ENCODE measurements at regions not wholly inside any gene's neighbourhood (a gene's known extent, or its start where the extent isn't known, plus 50 kb on each side); places are given as distances from the start of the nearest gene placed in this dataset.

- Mint-ChIP-seq H3K4me1 (peaks cover 26% of the 10 kb centered on the region), H3K4me3 (peak overlapping the region; percentile 78), H3K9me3 (no peaks in the 10 kb centered on the region; the same call in 1 of the 3 replicates), H3K36me3 (ENCODE audit: low read depth) (no peaks in the 10 kb centered on the region), H3K27me3 (ENCODE audit: insufficient read depth, low read depth, poor library complexity) (peaks cover 71% of the 10 kb centered on the region), H3K27ac (no peak overlapping the region)
- Histone ChIP-seq H4K20me1 (replicated peaks; ENCODE audit: insufficient read depth) (peaks cover 4% of the 10 kb centered on the region; the same call in 1 of the 2 replicates), H3K4me3 (peak overlapping the region; percentile 80), H3K27me3 (ENCODE audit: insufficient read depth) (peaks cover 77% of the 10 kb centered on the region), H3K4me2 (peak overlapping the region; percentile 99), H3K36me3 (ENCODE audit: insufficient read depth) (no peaks in the 10 kb centered on the region), H3K27ac (ENCODE audit: low read depth) (no peak overlapping the region), H3F3A (replicated peaks; ENCODE audit: low read depth) (peaks cover 11% of the 10 kb centered on the region; the same call in 1 of the 2 replicates), H3K4me1 (ENCODE audit: insufficient read depth) (peaks cover 19% of the 10 kb centered on the region), H3K9me2 (ENCODE audit: insufficient read depth) (no peaks in the 10 kb centered on the region), H2AFZ (0 out of 2 replicates have a peak overlapping the region, but pooled peaks have one; percentile 38), H3K79me2 (replicated peaks; ENCODE audit: insufficient read depth) (no peaks in the 10 kb centered on the region)
- peak; percentile 12 for ATAC-seq
- TF ChIP-seq CREB1 (CRISPR knock-in tag; IDR thresholded peaks at IDR 0.05; ENCODE audit: low read depth), result no peak
- no peak for TF ChIP-seq REST (IDR thresholded peaks at IDR 0.05; ENCODE audit: unreplicated experiment)
- no peak for TF ChIP-seq ZNF114 (CRISPR knock-in tag; IDR thresholded peaks at IDR 0.05)
- no peak for TF ChIP-seq EZH2 (IDR thresholded peaks at IDR 0.05; ENCODE audit: low read depth, unreplicated experiment)
- TF ChIP-seq EZH2phosphoT487 (IDR thresholded peaks at IDR 0.05; ENCODE audit: unreplicated experiment), result no peak
- no peak for TF ChIP-seq NANOG (IDR thresholded peaks at IDR 0.05; ENCODE audit: borderline replicate concordance)
- no peak for TF ChIP-seq POLR2AphosphoS5 (IDR thresholded peaks at IDR 0.05; ENCODE audit: low read depth)
- no peak for TF ChIP-seq ZNF331 (CRISPR knock-in tag; IDR thresholded peaks at IDR 0.05; ENCODE audit: low read depth)
- TF ChIP-seq CTCF (conservative IDR thresholded peaks at IDR 0.05; ENCODE audit: low read depth in 2 of 2), result no peak
- TF ChIP-seq ETS1 (IDR thresholded peaks at IDR 0.05), result no peak
- TF ChIP-seq STAT1 (IDR thresholded peaks at IDR 0.05; ENCODE audit: unreplicated experiment), result no peak
- peak; percentile 73 for DNase-seq (ENCODE audit: low spot score)
Measured at GRCh38 chr17:64779376-64780095, 117.4 kb upstream of the SMURF2 start.

All from GM23338 (cell line).